Mesenchymal stem cell (in vitro differentiated cells and primary cell): ENCODE measurements at regions not wholly inside any gene's neighbourhood (a gene's known extent, or its start where the extent isn't known, plus 50 kb on each side); places are given as distances from the start of the nearest gene placed in this dataset.
"Not testable (repeated sequence)": the region's sequence is repeated elsewhere in the genome, so short reads cannot be mapped to it uniquely, and the experiment has no call there.

Experiments
- DNase-seq: peaks from one replicate; pipeline ENCODE4 v3.0.0-alpha.2; 2013
- H2AFZ ChIP-seq: one replicate; pipeline ENCODE4 v1.6.1; 2013; ENCODE audit warnings: low read depth, mild to moderate bottlenecking, control low read depth, inconsistent platforms, low read length, moderate library complexity
- H2AK5ac ChIP-seq: 2 replicates; pipeline ENCODE4 v1.6.1; 2013; ENCODE audit warnings: low read length, moderate library complexity, mild to moderate bottlenecking, inconsistent platforms; ENCODE audit not compliant: severe bottlenecking
- H2BK120ac ChIP-seq: one replicate; pipeline ENCODE4 v1.6.1; 2013; ENCODE audit warnings: low read depth, mild to moderate bottlenecking, inconsistent platforms, low read length, moderate library complexity
- H2BK12ac ChIP-seq, 2 experiments: one replicate each; pipeline ENCODE4 v1.6.1; 2013; ENCODE audit warnings: inconsistent platforms in 2 of 2, low read length in 2 of 2, mild to moderate bottlenecking in 2 of 2, moderate library complexity in 2 of 2, control low read depth in 1 of 2
- H2BK15ac ChIP-seq: one replicate; pipeline ENCODE4 v1.6.1; 2013; ENCODE audit warnings: mild to moderate bottlenecking, low read depth, inconsistent platforms; ENCODE audit not compliant: poor library complexity, severe bottlenecking
- H2BK5ac ChIP-seq: 2 replicates; pipeline ENCODE4 v1.6.1; 2013; ENCODE audit warnings: low read depth, mild to moderate bottlenecking, low read length, control low read depth, inconsistent platforms; ENCODE audit not compliant: poor library complexity, severe bottlenecking
- H3K14ac ChIP-seq, 2 experiments: one replicate each; pipeline ENCODE4 v1.6.1; 2013; ENCODE audit warnings: inconsistent platforms in 2 of 2, low read length in 2 of 2, control low read depth in 1 of 2, mild to moderate bottlenecking in 1 of 2, moderate library complexity in 1 of 2
- H3K18ac ChIP-seq, 2 experiments: one replicate each; pipeline ENCODE4 v1.6.1; 2013; ENCODE audit warnings: inconsistent platforms in 2 of 2, low read length in 2 of 2, control low read depth in 1 of 2, low read depth in 1 of 2, mild to moderate bottlenecking in 1 of 2
- H3K23ac ChIP-seq, 2 experiments: one replicate each; pipeline ENCODE4 v1.6.1; 2013; ENCODE audit warnings: inconsistent platforms in 2 of 2, low read length in 2 of 2, mild to moderate bottlenecking in 2 of 2, moderate library complexity in 2 of 2, control low read depth in 1 of 2
- H3K27ac ChIP-seq: 2 replicates; pipeline ENCODE4 v1.5.1; 2013; ENCODE audit warnings: mild to moderate bottlenecking, moderate library complexity, low read length, control low read depth, inconsistent platforms; ENCODE audit not compliant: poor library complexity, severe bottlenecking
- H3K27me3 ChIP-seq, 2 experiments: 2 replicates each; pipeline versions ENCODE4 v1.6.1 to v1.7.0; 2013; ENCODE audit warnings: low read length in 2 of 2, mild to moderate bottlenecking in 2 of 2, moderate library complexity in 2 of 2, control low read depth in 1 of 2, inconsistent platforms in 1 of 2; ENCODE audit not compliant: control insufficient read depth in 1 of 2, insufficient read depth in 1 of 2
- H3K36me3 ChIP-seq, 2 experiments: 2 replicates each; pipeline versions ENCODE4 v1.6.1 to v1.7.0; 2013; ENCODE audit warnings: low read length in 2 of 2, control low read depth in 1 of 2, inconsistent platforms in 1 of 2, low read depth in 1 of 2, mild to moderate bottlenecking in 1 of 2; ENCODE audit not compliant: insufficient read depth in 2 of 2, control insufficient read depth in 1 of 2
- H3K4ac ChIP-seq, 2 experiments: one replicate each; pipeline ENCODE4 v1.6.1; 2013; ENCODE audit warnings: inconsistent platforms in 2 of 2, low read length in 2 of 2, mild to moderate bottlenecking in 2 of 2, moderate library complexity in 2 of 2, control low read depth in 1 of 2, low read depth in 1 of 2
- H3K4me1 ChIP-seq: 2 replicates; pipeline ENCODE4 v1.6.1; 2013; ENCODE audit warnings: low read depth, low read length, control low read depth; ENCODE audit not compliant: control insufficient read depth, insufficient read depth
- H3K4me2 ChIP-seq: 2 replicates; pipeline ENCODE4 v1.6.1; 2013; ENCODE audit warnings: low read length, mild to moderate bottlenecking, inconsistent platforms; ENCODE audit not compliant: poor library complexity, severe bottlenecking
- H3K4me3 ChIP-seq, 2 experiments: 2 replicates each; pipeline versions ENCODE4 v1.5.1 to v1.7.0; 2013; ENCODE audit warnings: low read length in 2 of 2, mild to moderate bottlenecking in 2 of 2, control low read depth in 1 of 2, low read depth in 1 of 2; ENCODE audit not compliant: insufficient read depth in 1 of 2
- H3K79me1 ChIP-seq: replicated peaks from 2 replicates; pipeline ENCODE4 v1.6.1; 2013; ENCODE audit warnings: mild to moderate bottlenecking, control low read depth, low read length, inconsistent platforms; ENCODE audit not compliant: poor library complexity, severe bottlenecking
- H3K9ac ChIP-seq: 2 replicates; pipeline ENCODE4 v1.7.0; 2013; ENCODE audit warnings: mild to moderate bottlenecking, low read length, moderate library complexity
- H3K9me3 ChIP-seq: 2 replicates; pipeline ENCODE4 v1.7.0; 2013; ENCODE audit warnings: mild to moderate bottlenecking, low read length; ENCODE audit not compliant: control insufficient read depth
- H4K8ac ChIP-seq: one replicate; pipeline ENCODE4 v1.6.1; 2013; ENCODE audit warnings: inconsistent platforms, mild to moderate bottlenecking, low read length, moderate library complexity
- H4K91ac ChIP-seq: one replicate; pipeline ENCODE4 v1.6.1; 2013; ENCODE audit warnings: mild to moderate bottlenecking, low read length, inconsistent platforms
- WGBS: methylation state at CpG from one replicate; pipeline ENCODE4 v1.1.7; 2013; ENCODE audit warnings: mixed read lengths; 5-methylcytosine and 5-hydroxymethylcytosine counted together

- no peak overlapping the region for H3K9ac ChIP-seq
- no peak for DNase-seq
- H3K4me3 ChIP-seq: no peak overlapping the region
- no peak overlapping the region for H4K8ac ChIP-seq
- H3K9me3 ChIP-seq: no peaks in the 10 kb centered on the region
- H3K36me3 ChIP-seq: no peaks in the 10 kb centered on the region
- 89% methylated on average over 3 of the region's 3 CpGs for WGBS
- H3K23ac ChIP-seq: no peak overlapping the region
- peaks cover 0 to 2% of the 10 kb centered on the region in 2 experiments for H3K27me3 ChIP-seq
- H3K79me1 ChIP-seq: no peaks in the 10 kb centered on the region
- H3K4ac ChIP-seq: no peak overlapping the region
- H3K4me1 ChIP-seq: no peaks in the 10 kb centered on the region
- no peak overlapping the region for H2AFZ ChIP-seq
- H2AK5ac ChIP-seq: no peak overlapping the region
- no peak overlapping the region for H3K14ac ChIP-seq
- H2BK12ac ChIP-seq: no peak overlapping the region
- H2BK5ac ChIP-seq: no peak overlapping the region
- no peak overlapping the region for H3K4me2 ChIP-seq
- no peak overlapping the region for H3K27ac ChIP-seq
- no peak overlapping the region for H2BK15ac ChIP-seq
- H2BK120ac ChIP-seq: no peak overlapping the region
- no peak overlapping the region for H3K18ac ChIP-seq
- no peak overlapping the region for H4K91ac ChIP-seq
These were observed 112.7 kb upstream of the SLC24A2 start for GRCh38 chr9:19901586-19901985.

- no peak overlapping the region for H4K8ac ChIP-seq
- no peak overlapping the region for H2AFZ ChIP-seq
- H3K36me3 ChIP-seq: no peaks in the 10 kb centered on the region
- H3K4ac ChIP-seq: no peak overlapping the region
- no peak overlapping the region for H3K18ac ChIP-seq
- no peak overlapping the region for H3K23ac ChIP-seq
- H3K4me2 ChIP-seq: no peak overlapping the region
- 89% methylated on average over 1 of the region's 1 CpG for WGBS
- H3K27me3 ChIP-seq: no peaks in the 10 kb centered on the region
- no peak overlapping the region for H3K14ac ChIP-seq
- H2BK12ac ChIP-seq: no peak overlapping the region
- H2BK120ac ChIP-seq: no peak overlapping the region
- peaks cover 2% of the 10 kb centered on the region for H3K4me1 ChIP-seq
- no peak overlapping the region for H3K27ac ChIP-seq
- H3K9me3 ChIP-seq: no peaks in the 10 kb centered on the region
- H2AK5ac ChIP-seq: no peak overlapping the region
- no peak overlapping the region for H3K4me3 ChIP-seq
- DNase-seq: no peak
- no peak overlapping the region for H4K91ac ChIP-seq
- no peak overlapping the region for H2BK15ac ChIP-seq
- no peaks in the 10 kb centered on the region for H3K79me1 ChIP-seq
- H2BK5ac ChIP-seq: no peak overlapping the region
- H3K9ac ChIP-seq: no peak overlapping the region
These were observed 107.3 kb upstream of the SLC24A2 start for GRCh38 chr9:19896161-19896560.

GRCh38 chr9:19895578-19895977 lies 106.7 kb upstream of the SLC24A2 start:
- H3K18ac ChIP-seq, H3K4me2 ChIP-seq, H2BK12ac ChIP-seq, DNase-seq, H3K23ac ChIP-seq, H3K4me3 ChIP-seq, H3K4me1 ChIP-seq, H3K4ac ChIP-seq, H3K27ac ChIP-seq, H3K14ac ChIP-seq, H3K79me1 ChIP-seq, H2BK5ac ChIP-seq, H3K27me3 ChIP-seq, H3K9me3 ChIP-seq, H2AK5ac ChIP-seq, H4K91ac ChIP-seq, H3K36me3 ChIP-seq, H2AFZ ChIP-seq, H4K8ac ChIP-seq, H3K9ac ChIP-seq, H2BK120ac ChIP-seq, H2BK15ac ChIP-seq: not testable (repeated sequence)
- WGBS: 94% methylated on average over 8 of the region's 9 CpGs

- H2BK15ac ChIP-seq: no peak overlapping the region
- no peak overlapping the region for H2BK5ac ChIP-seq
- H3K14ac ChIP-seq: no peak overlapping the region
- no peak overlapping the region for H2BK12ac ChIP-seq
- peaks cover 2% of the 10 kb centered on the region for H3K4me1 ChIP-seq
- DNase-seq: peak; percentile 69
- H2BK120ac ChIP-seq: no peak overlapping the region
- H3K9me3 ChIP-seq: no peaks in the 10 kb centered on the region
- no peak overlapping the region for H3K4me2 ChIP-seq
- H4K91ac ChIP-seq: no peak overlapping the region
- H3K9ac ChIP-seq: peak overlapping the region; percentile 44
- no peak overlapping the region for H3K27ac ChIP-seq
- H2AK5ac ChIP-seq: no peak overlapping the region
- H3K23ac ChIP-seq: no peak overlapping the region
- H3K4ac ChIP-seq: no peak overlapping the region
- no peaks in the 10 kb centered on the region for H3K36me3 ChIP-seq
- H3K27me3 ChIP-seq: no peaks in the 10 kb centered on the region
- H3K18ac ChIP-seq: no peak overlapping the region
- 44% methylated on average over 2 of the region's 3 CpGs for WGBS
- no peak overlapping the region for H4K8ac ChIP-seq
- no peaks in the 10 kb centered on the region for H3K79me1 ChIP-seq
- no peak overlapping the region for H3K4me3 ChIP-seq
- H2AFZ ChIP-seq: no peak overlapping the region
These were observed 106.2 kb upstream of the SLC24A2 start for GRCh38 chr9:19895006-19895405.
